ENCODE measurements at regions not wholly inside any gene's neighbourhood (a gene's known extent, or its start where the extent isn't known, plus 50 kb on each side); places are given as distances from the start of the nearest gene placed in this dataset.
"Not testable (repeated sequence)": the region's sequence is repeated elsewhere in the genome, so short reads cannot be mapped to it uniquely, and the experiment has no call there.

DNA sequence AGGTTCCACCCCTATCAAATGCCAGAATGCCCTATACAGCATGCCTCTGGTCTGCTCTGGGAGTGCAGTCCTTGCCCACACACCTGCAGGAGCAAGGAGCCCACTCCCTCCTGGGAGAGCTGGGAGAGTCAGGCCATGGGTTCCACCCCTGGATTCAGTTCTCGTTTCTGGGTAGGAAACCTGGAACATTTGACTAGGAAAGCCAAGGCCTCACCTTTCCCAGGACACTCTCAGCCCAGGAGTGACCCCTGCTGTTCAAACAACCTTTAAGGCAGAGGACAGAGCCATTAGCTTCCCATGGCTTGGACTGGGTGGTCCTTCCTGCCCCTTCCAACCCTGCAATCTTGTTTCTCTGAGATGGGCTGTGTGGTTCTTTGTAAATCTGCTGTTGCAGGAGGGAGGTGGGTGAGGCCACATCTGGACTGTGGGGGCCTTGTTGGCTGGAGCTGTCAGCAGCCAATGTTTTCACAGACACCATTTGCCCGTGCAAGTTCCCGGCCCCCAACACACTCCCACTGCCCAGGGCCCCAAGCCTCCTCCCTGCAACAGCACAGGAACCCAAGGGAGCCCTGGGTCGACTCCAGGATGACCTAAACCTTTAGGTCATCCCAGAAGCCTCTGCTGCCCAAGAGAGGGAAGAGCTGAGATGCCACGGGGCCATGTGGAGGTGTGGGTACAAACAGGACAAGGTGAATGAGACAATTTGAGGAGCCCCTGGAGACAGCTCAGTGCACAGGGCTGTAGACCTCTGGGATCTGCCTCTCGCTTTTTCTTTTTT, 104.4 kb downstream of the PJA1 start:
- DNase-seq = peak; percentile 40
- 71 to 100% methylated on average over 1 to 6 of the region's 6 CpGs for WGBS, 2 donors
- Histone ChIP-seq H3K4me1 (no peaks in the 10 kb centered on the region), H3K9me3 (no peaks in the 10 kb centered on the region), H3K27ac (no peak overlapping the region), H3K36me3 (ENCODE audit: low read depth, missing control alignments) (no peaks in the 10 kb centered on the region), H3K4me3 (no peak overlapping the region), H3K27me3 (no peaks in the 10 kb centered on the region)
- intact Hi-C loops (cut with DNase I; ENCODE audit: low total_unique reads) = no loop called here
- TF ChIP-seq POLR2A (IDR thresholded peaks at IDR 0.05) (no peak), CTCF (IDR thresholded peaks at IDR 0.05) (no peak)

GRCh38 chrX:69055193-69055592, 110.1 kb downstream of the PJA1 start:
- no peak for DNase-seq
- no peaks in the 10 kb centered on the region for H3K36me3 ChIP-seq (ENCODE audit: low read depth, missing control alignments)
- WGBS, 2 donors = 83 to 96% methylated on average over 3 of the region's 3 CpGs
- TF ChIP-seq POLR2A (IDR thresholded peaks at IDR 0.05) (no peak), CTCF (IDR thresholded peaks at IDR 0.05) (no peak)
- intact Hi-C loops (cut with DNase I; ENCODE audit: low total_unique reads) = no loop called here
- H3K27ac ChIP-seq = no peak overlapping the region
- no peaks in the 10 kb centered on the region for H3K9me3 ChIP-seq
- no peak overlapping the region for H3K4me3 ChIP-seq
- no peaks in the 10 kb centered on the region for H3K27me3 ChIP-seq
- no peaks in the 10 kb centered on the region for H3K4me1 ChIP-seq

DNA sequence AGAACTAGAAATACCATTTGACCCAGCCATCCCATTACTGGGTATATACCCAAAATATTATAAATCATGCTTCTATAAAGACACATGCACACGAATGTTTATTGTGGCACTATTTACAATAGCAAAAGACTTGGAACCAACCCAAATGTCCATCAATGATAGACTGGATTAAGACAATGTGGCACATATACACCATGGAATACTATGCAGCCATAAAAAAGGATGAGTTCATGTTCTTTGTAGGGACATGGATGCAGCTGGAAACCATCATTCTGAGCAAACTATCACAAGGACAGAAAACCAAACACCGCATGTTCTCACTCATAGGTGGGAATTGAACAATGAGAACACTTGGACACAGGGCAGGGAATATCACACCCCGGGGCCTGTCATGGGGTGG, 110.8 kb downstream of the PJA1 start:
- H3K27ac ChIP-seq; H3K36me3 ChIP-seq (ENCODE audit: low read depth, missing control alignments); H3K4me3 ChIP-seq; intact Hi-C loops (cut with DNase I; ENCODE audit: low total_unique reads); H3K4me1 ChIP-seq; H3K9me3 ChIP-seq; H3K27me3 ChIP-seq; DNase-seq: not testable (repeated sequence)
- WGBS, 2 donors = 84 to 96% methylated on average over 3 of the region's 3 CpGs

DNA sequence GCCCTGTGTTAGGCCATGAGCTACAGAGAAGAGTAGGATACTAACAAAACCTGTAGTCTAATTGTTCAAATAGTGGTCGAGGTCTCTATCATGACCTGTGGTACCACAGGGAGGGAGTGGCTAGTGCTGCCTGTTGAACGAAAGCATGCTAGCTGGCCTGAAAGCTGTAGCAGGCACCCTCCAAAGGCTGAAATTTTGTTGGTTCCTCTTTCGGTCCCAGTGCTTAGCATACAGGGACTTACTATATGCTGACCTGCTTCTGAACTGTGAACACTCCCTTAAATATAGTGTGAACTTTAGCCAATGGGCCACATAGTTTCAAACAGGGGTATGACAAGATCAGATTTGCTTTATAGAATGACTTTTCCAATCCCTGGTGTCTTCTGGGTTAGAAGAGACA, 113.4 kb downstream of the PJA1 start:
- no peaks in the 10 kb centered on the region for H3K27me3 ChIP-seq
- no peaks in the 10 kb centered on the region for H3K9me3 ChIP-seq
- H3K36me3 ChIP-seq (ENCODE audit: low read depth, missing control alignments) = no peaks in the 10 kb centered on the region
- H3K4me1 ChIP-seq = no peaks in the 10 kb centered on the region
- no peak for TF ChIP-seq CTCF (IDR thresholded peaks at IDR 0.05)
- TF ChIP-seq POLR2A (IDR thresholded peaks at IDR 0.05) = no peak
- no peak for DNase-seq
- no peak overlapping the region for H3K4me3 ChIP-seq
- 87 to 93% methylated on average over 3 of the region's 3 CpGs for WGBS, 2 donors
- intact Hi-C loops (cut with DNase I; ENCODE audit: low total_unique reads) = no loop called here
- no peak overlapping the region for H3K27ac ChIP-seq

- no peaks in the 10 kb centered on the region for H3K27me3 ChIP-seq
- no peak for TF ChIP-seq CTCF (IDR thresholded peaks at IDR 0.05)
- TF ChIP-seq POLR2A (IDR thresholded peaks at IDR 0.05) = no peak
- no peaks in the 10 kb centered on the region for H3K9me3 ChIP-seq
- DNase-seq = no peak
- H3K4me3 ChIP-seq = no peak overlapping the region
- H3K27ac ChIP-seq = no peak overlapping the region
- intact Hi-C loops (cut with DNase I; ENCODE audit: low total_unique reads) = no loop called here
- no peaks in the 10 kb centered on the region for H3K4me1 ChIP-seq
- no peaks in the 10 kb centered on the region for H3K36me3 ChIP-seq (ENCODE audit: low read depth, missing control alignments)
- 94 to 100% methylated on average over 4 of the region's 4 CpGs for WGBS, 2 donors
Observed at GRCh38 chrX:69050051-69050765, 115.0 kb downstream of the PJA1 start.

Measured in testis (tissue), 2 donors.